OCI-LY1 (cell line): ENCODE measurements at regions not wholly inside any gene's neighbourhood (a gene's known extent, or its start where the extent isn't known, plus 50 kb on each side); places are given as distances from the start of the nearest gene placed in this dataset.

Experiments
- EZH2 ChIP-seq: fragments of 200-600 bp; sonication (generic), shearing (Covaris generic); IDR thresholded peaks from 2 replicates; pipeline ENCODE4 v1.8.0; 2017; ENCODE audit warnings: borderline replicate concordance, mixed run types, mild to moderate bottlenecking, antibody characterized with exemption, low read length, moderate library complexity, mixed read lengths
- TF ChIP-seq, protein P1 (sequence below): fragments of 200-600 bp; sonication (generic), shearing (Covaris generic); IDR thresholded peaks from 2 replicates; pipeline ENCODE4 v1.5.1; 2017; ENCODE audit warnings: mild to moderate bottlenecking, antibody characterized with exemption, low read length, moderate library complexity, mixed read lengths

- TF ChIP-seq, protein P1, sequence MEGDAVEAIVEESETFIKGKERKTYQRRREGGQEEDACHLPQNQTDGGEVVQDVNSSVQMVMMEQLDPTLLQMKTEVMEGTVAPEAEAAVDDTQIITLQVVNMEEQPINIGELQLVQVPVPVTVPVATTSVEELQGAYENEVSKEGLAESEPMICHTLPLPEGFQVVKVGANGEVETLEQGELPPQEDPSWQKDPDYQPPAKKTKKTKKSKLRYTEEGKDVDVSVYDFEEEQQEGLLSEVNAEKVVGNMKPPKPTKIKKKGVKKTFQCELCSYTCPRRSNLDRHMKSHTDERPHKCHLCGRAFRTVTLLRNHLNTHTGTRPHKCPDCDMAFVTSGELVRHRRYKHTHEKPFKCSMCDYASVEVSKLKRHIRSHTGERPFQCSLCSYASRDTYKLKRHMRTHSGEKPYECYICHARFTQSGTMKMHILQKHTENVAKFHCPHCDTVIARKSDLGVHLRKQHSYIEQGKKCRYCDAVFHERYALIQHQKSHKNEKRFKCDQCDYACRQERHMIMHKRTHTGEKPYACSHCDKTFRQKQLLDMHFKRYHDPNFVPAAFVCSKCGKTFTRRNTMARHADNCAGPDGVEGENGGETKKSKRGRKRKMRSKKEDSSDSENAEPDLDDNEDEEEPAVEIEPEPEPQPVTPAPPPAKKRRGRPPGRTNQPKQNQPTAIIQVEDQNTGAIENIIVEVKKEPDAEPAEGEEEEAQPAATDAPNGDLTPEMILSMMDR: no peak
- TF ChIP-seq EZH2: no peak
Observed at GRCh38 chr20:22795433-22795832, 211.1 kb upstream of the FOXA2 start.
